A673 (cell line): ENCODE measurements at regions not wholly inside any gene's neighbourhood (a gene's known extent, or its start where the extent isn't known, plus 50 kb on each side); places are given as distances from the start of the nearest gene placed in this dataset.

ENCODE experiments used
- BruUV-seq: library from RNA; stranded (reverse); fragments of 400-500 nt; replicated peaks from 2 replicates; lab custom pipeline; 2021; lab: Mats Ljungman, UMichigan
- CTCF ChIA-PET: fragments of 300-600 bp; sonication (Branson Sonifier 250); formaldehyde crosslinking; loops from one replicate; lab custom pipeline; 2022; ENCODE audit warnings: antibody characterized with exemption; lab: Charles Lee
- POLR2A ChIA-PET: fragments of 300-600 bp; sonication (Branson Sonifier 250); formaldehyde crosslinking; loops from one replicate; lab custom pipeline; 2022; ENCODE audit warnings: antibody characterized with exemption; ENCODE audit not compliant: low non-redundant PET; lab: Charles Lee
- DNase-seq: peaks from one replicate; pipeline ENCODE4 v3.0.0-alpha.2; 2015; ENCODE audit warnings: low spot score
- H3K27ac ChIP-seq: fragments of 200-600 bp; sonication (generic); 2 replicates; pipeline ENCODE4 v1.5.1; 2016; ENCODE audit warnings: mixed run types, low read depth, mild to moderate bottlenecking, mixed read lengths, antibody characterized with exemption, low read length; ENCODE audit not compliant: poor library complexity, severe bottlenecking
- H3K27me3 ChIP-seq: fragments of 200-600 bp; sonication (generic); replicated peaks from 2 replicates; pipeline ENCODE4 v1.6.1; 2017; ENCODE audit warnings: mixed run types, low read depth, mild to moderate bottlenecking, mixed read lengths, antibody characterized with exemption, low read length; ENCODE audit not compliant: insufficient read depth, poor library complexity
- H3K36me3 ChIP-seq: fragments of 200-600 bp; sonication (generic); 2 replicates; pipeline ENCODE4 v1.6.1; 2016; ENCODE audit warnings: mixed run types, mild to moderate bottlenecking, mixed read lengths, antibody characterized with exemption, low read length; ENCODE audit not compliant: insufficient read depth, poor library complexity, severe bottlenecking
- H3K4me1 ChIP-seq: fragments of 200-600 bp; sonication (generic); 2 replicates; pipeline ENCODE4 v1.6.1; 2017; ENCODE audit warnings: mixed run types, mild to moderate bottlenecking, mixed read lengths, antibody characterized with exemption, low read length; ENCODE audit not compliant: insufficient read depth, poor library complexity, severe bottlenecking
- H3K4me3 ChIP-seq: fragments of 200-600 bp; sonication (generic); 2 replicates; pipeline ENCODE4 v1.5.1; 2016; ENCODE audit warnings: low read depth, mixed run types, mild to moderate bottlenecking, mixed read lengths, low read length; ENCODE audit not compliant: poor library complexity, severe bottlenecking
- H3K9me3 ChIP-seq: fragments of 200-600 bp; sonication (generic); 2 replicates; pipeline ENCODE4 v1.6.1; 2016; ENCODE audit warnings: mixed run types, low read depth, mild to moderate bottlenecking, mixed read lengths, antibody characterized with exemption, low read length; ENCODE audit not compliant: poor library complexity, severe bottlenecking
- EZH2 ChIP-seq: fragments of 200-600 bp; sonication (generic); IDR thresholded peaks from 2 replicates; pipeline ENCODE4 v1.6.1; 2017; ENCODE audit warnings: borderline replicate concordance, low read depth, mild to moderate bottlenecking, mixed read lengths, antibody characterized with exemption, low read length; ENCODE audit not compliant: poor library complexity, severe bottlenecking
- intact Hi-C: fragments of 100-400 bp; cut with micrococcal nuclease; formaldehyde crosslinking; loops from one replicate; pipeline ENCODE4 v1.10.0; 2022; ENCODE audit not compliant: unreplicated experiment
- TF ChIP-seq, protein P1 (sequence below): fragments of 300-800, 200-600 bp; sonication (generic); conservative IDR thresholded peaks from 2 replicates; pipeline ENCODE4 v1.5.1; 2017; ENCODE audit warnings: low read depth, mild to moderate bottlenecking, antibody characterized with exemption, low read length, moderate library complexity, mixed read lengths

DNA sequence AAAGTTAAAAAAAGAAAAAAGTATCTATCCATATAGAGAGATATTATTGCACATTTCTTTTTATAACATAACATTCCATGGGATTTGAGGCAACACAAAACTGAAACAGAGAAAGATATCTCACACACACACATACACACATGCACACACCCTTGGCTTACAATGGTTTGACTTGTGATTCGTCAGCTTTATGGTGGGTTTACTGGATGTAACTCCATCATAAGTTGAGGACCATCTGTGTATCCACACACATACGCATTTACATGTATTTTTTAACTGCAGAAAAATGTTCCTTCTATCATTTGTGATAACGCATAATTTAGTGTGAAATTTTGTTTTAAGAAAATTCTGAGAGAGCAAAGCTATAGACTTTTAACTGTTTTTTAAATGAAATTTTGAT, 74.2 kb upstream of the CDCA7L start:
- Histone ChIP-seq H3K27ac (no peak overlapping the region), H3K4me1 (no peaks in the 10 kb centered on the region), H3K9me3 (no peaks in the 10 kb centered on the region), H3K4me3 (no peak overlapping the region), H3K27me3 (peaks cover 40% of the 10 kb centered on the region), H3K36me3 (no peaks in the 10 kb centered on the region)
- CTCF ChIA-PET: no interaction called here
- TF ChIP-seq, protein P1, sequence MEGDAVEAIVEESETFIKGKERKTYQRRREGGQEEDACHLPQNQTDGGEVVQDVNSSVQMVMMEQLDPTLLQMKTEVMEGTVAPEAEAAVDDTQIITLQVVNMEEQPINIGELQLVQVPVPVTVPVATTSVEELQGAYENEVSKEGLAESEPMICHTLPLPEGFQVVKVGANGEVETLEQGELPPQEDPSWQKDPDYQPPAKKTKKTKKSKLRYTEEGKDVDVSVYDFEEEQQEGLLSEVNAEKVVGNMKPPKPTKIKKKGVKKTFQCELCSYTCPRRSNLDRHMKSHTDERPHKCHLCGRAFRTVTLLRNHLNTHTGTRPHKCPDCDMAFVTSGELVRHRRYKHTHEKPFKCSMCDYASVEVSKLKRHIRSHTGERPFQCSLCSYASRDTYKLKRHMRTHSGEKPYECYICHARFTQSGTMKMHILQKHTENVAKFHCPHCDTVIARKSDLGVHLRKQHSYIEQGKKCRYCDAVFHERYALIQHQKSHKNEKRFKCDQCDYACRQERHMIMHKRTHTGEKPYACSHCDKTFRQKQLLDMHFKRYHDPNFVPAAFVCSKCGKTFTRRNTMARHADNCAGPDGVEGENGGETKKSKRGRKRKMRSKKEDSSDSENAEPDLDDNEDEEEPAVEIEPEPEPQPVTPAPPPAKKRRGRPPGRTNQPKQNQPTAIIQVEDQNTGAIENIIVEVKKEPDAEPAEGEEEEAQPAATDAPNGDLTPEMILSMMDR: no peak
- TF ChIP-seq EZH2: no peak
- BruUV-seq: no TSS peak
- POLR2A ChIA-PET: no interaction called here
- intact Hi-C loops: no loop called here
- DNase-seq: no peak

DNA sequence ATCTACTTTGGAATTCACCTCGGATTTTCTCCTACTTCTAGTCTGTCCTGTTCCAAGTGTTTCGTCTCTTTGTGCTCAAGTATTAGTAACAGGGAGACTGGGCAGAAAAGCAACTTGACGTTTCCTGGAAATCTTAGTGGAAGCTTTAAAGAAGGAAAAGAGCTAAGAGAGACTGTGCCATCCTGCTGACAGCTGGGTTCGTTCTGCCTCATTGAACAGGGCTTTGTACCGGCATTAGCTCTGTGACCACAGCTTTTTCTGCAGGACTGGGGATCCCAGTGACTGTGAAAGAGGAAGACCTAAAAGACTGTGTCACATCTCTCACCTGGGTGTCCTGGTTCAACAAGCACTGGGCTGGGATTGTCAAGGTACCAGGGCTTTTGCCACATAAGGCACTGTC, 70.8 kb upstream of the CDCA7L start:
- H3K36me3 ChIP-seq: no peaks in the 10 kb centered on the region
- H3K4me1 ChIP-seq: no peaks in the 10 kb centered on the region
- BruUV-seq: no TSS peak
- no peaks in the 10 kb centered on the region for H3K9me3 ChIP-seq
- H3K4me3 ChIP-seq: no peak overlapping the region
- no peak overlapping the region for H3K27ac ChIP-seq
- ChIA-PET CTCF (no interaction called here), POLR2A (no interaction called here)
- TF ChIP-seq, protein P1: no peak
- TF ChIP-seq EZH2: no peak
- H3K27me3 ChIP-seq: peaks cover 26% of the 10 kb centered on the region
- DNase-seq: no peak
- intact Hi-C loops: no loop called here

- H3K4me3 ChIP-seq: no peak overlapping the region
- intact Hi-C loops: no loop called here
- DNase-seq: no peak
- no TSS peak for BruUV-seq
- ChIA-PET CTCF (no interaction called here), POLR2A (no interaction called here)
- TF ChIP-seq, protein P1: no peak
- TF ChIP-seq EZH2: no peak
- no peaks in the 10 kb centered on the region for H3K9me3 ChIP-seq
- no peaks in the 10 kb centered on the region for H3K36me3 ChIP-seq
- no peak overlapping the region for H3K27ac ChIP-seq
- no peaks in the 10 kb centered on the region for H3K4me1 ChIP-seq
- H3K27me3 ChIP-seq: peaks cover 16% of the 10 kb centered on the region
Measured at GRCh38 chr7:22013711-22014110, 68.0 kb upstream of the CDCA7L start.
